T1000 (cell line): ENCODE measurements at regions not wholly inside any gene's neighbourhood (a gene's known extent, or its start where the extent isn't known, plus 50 kb on each side); places are given as distances from the start of the nearest gene placed in this dataset.
"Not testable (repeated sequence)": the region's sequence is repeated elsewhere in the genome, so short reads cannot be mapped to it uniquely, and the experiment has no call there.

Experiments
- DNase-seq: peaks from one replicate; lab custom pipeline; 2025; ENCODE audit warnings: mixed read lengths; lab: John Stamatoyannopoulos, UW

DNA sequence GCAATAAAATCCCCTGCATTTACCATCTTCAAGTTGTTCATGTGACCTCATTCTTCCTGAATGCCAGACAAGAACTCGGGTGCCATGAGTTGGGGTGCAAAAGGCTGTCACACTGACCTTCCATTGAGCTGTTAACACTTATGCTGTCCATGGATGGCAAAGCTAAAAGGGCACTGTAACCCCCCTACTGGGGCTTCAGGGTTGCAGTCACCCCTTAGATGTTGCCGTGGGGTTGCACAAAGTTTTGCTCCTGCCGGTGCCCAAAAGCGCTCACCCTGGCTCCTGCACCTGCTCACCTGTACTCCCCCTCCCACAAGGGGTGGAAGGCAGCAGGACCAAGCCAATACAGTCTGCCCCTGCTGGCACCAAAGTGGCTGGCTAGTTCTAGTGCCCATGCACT, 208.2 kb downstream of the RHOU start:
- no peak for DNase-seq

GRCh38 chr1:228944296-228944695, 209.0 kb downstream of the RHOU start:
- no peak for DNase-seq

DNA sequence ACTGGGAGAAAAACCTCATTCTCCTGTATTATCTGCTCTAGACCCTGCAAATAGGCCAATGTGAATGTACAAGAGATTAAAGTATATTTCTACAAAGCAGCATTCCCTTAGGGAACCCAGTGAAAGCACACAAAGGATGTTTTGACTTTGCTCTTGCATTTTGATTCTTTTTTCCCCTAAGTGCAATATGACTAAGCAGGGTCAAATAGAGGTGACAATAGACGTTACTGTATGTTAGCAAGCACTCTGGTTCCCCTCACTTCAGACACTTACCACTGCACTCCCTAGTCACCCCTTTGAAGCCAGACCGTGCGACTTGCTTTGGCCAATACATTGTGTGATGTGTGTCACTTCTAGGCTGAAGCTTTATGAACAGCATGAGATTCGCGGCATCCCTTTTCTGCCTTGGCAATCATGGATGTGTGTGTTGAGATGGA, 209.7 kb downstream of the RHOU start:
- no peak for DNase-seq

DNA sequence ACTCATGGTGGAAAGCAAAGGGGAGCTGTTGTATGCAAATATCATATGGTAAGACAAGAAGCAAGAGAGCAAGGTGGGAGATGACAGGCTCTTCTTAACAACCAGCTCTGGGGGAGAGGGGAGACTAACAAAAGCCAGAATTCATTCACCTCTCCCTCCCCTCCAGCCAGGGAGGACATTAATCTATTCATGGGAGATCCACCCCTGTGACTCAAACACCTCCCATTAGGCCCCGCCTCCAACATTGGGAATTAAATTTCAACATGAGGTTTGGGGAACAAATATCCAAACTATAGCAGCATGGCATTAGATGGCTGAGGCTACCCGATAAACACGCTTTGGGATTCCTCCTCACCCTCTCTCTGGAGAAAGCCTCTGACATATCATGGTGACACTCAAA, 210.6 kb downstream of the RHOU start:
- no peak for DNase-seq

DNA sequence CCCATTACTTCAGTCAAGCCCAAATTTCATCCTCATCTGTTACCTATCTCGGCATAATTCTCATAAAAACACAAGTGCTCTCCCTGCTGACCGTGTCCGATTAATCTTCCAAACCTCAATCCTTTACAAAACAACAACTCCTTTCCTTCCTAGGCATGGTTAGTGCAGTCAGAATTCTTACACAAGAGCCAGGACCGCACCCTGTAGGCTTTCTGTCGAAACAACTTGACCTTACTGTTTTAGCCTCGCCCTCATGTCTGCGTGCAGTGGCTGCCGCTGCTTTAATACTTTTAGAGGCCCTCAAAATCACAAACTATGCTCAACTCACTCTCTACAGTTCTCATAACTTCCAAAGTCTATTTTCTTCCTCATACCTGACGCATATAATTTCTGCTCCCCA, 214.3 kb downstream of the RHOU start:
- DNase-seq, result not testable (repeated sequence)

DNA sequence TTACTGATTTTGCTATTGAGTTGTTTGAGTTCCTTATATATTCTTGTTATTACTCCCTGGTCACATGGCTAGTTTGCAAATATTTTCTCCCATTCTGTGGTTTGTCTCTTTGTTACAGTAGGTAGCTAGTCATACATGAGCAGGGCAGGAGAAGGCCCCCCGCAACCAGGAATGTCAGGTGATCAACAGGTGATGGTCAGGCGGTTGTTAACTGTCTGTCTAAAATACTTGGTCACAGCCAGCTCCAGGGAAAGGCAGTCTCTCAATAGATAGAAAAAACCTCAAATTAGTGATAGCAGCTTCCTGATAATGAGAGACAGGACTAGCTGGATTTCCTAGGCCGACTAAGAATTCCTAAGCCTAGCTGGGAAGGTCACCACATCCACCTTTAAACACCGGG, 217.9 kb downstream of the RHOU start:
- DNase-seq, result no peak

GRCh38 chr1:228953808-228954207, 218.5 kb downstream of the RHOU start:
- not testable (repeated sequence) for DNase-seq

GRCh38 chr1:228955691-228956090, 220.4 kb downstream of the RHOU start:
- DNase-seq, result no peak

GRCh38 chr1:228956864-228957263, 221.6 kb downstream of the RHOU start:
- no peak for DNase-seq

DNA sequence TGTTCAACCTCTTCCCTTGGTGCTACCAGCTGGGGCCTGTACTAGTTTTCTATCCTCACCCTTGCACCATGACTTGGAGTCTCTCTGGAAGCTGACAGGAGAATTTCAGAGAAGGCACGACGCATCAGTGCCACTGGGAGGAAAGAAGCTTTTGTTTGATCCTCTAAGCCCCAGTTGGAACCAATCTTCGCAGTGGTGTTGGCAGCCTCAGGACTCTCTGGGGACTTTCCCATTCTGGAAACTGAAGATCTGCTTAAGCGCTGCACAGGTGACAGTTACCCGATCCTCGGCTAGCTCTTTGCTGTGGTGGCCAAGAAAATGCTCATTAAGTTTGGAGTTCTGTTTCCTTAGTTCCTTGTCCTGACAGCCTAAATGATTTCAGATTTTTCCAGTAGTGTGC, 222.3 kb downstream of the RHOU start:
- DNase-seq, result no peak

GRCh38 chr1:228958121-228958520, 222.8 kb downstream of the RHOU start:
- no peak for DNase-seq

GRCh38 chr1:228958741-228959140, 223.5 kb downstream of the RHOU start:
- DNase-seq, result no peak

DNA sequence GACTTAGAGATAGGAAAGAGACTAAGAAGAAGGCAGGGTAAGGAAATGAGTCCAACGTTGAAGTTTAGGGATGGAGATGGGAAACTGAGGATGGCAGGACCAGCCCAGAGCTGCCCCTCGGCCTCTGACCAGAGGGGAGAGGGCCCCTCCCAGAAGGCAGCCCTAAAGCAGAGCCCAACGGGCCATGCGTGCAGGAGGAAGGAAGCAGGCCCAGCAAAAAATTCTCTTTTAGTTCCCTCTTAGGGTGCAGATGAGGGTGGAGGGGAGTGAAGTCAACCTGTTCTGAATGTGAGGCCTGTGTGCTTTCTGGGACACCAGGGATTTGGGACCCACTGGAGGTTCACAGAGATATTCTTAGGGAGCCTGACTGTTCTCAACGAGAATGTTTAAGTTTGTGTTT, 225.4 kb downstream of the RHOU start:
- DNase-seq, result no peak

- no peak for DNase-seq
Measured at GRCh38 chr1:228961511-228961910, 226.2 kb downstream of the RHOU start.

DNA sequence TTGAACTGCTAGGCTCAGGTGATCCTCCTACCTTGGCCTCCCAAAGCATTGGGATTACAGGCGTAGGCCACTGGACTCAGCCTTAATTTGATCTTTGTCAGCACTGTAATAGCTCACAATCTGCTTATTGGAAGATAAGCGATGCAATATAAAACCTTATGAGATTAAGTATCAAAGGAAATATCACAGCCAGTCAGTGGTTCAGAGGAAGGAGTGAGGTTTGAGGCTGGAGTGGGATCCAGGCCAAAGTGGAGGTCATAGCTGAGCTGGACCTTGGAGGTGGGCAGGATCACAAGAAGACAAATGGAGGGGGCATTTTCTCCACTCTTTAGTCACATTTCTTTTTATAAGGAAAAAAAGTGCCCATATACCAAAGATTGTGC, 228.5 kb downstream of the RHOU start:
- DNase-seq, result no peak

DNA sequence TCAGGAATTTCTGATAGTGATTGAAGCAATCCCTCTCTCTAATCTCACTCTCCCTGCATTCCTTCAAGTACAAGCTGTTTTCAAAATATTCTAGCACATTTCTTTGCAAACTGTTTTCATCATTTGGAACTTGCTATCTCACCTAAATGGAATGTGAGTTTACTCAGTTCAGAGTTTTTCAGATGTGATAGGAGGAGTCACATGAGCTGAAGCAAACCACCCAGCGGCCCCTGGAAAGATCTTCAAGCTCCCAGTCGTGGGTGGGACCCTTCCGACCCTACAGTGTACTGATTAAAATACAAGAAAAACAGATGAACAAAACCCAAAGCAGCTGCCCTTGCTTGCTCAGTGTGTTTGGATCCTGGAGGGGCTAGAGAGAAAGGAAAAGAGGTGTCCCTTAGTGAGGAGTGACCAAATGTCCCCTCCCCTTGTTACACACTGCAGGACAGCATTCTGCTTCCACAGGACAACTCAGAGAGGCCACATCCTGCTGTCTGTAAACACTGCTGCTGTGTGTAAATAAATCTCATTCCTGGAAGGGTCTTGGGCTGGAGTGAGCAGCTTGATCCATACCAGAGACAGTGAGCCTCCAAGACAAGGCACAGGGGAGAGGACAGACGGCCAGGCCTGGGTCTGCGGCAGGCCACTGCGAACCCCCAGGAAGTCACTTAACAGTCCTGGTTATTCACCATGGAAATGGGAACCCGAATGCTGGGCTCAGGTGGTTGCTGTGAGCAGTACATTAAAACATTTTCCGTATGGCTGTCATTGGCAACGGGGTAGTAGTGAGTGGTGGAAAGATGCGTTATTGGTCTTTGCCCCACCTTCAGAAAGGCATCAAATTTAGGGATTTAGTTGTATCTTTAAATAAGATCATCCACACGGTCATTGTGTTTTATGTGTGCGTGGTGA, 229.2 kb downstream of the RHOU start:
- DNase-seq, result no peak

DNA sequence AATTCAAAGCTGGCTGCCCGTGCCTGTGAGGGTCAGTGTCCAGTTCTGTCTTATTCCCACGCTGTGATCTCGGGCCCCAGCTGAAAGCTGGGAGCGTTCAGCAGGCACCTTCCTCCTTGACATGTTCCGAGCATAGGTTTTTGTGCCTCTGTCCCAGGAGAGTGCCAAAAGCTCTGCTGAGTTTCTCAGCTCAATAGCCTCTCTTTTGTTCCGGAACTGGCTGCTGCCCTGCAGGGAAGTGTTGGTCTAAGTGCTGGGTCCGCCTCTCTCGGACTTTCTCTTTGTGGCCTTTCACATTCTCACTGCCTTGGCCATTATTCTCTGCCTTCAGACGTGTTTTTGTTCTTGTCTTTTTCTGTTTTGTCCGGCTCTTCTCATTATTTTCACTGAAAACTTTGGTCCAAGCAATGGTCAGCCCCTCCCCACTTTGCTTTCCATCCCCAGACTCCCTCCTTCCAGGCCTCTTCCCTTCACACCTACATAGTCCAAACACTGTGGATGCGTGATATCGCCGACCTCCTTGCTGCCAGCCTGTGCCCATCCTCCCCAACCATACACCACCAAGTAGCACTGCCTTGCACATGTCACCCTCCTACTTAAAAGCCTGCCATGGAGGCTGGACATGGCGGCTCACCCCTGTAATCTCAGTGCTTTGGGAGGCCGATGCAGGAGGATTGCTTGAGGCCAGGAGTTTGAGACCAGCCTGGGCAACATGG, 233.8 kb downstream of the RHOU start:
- DNase-seq, result no peak

- DNase-seq, result no peak
Measured at GRCh38 chr1:228969953-228970800, 234.9 kb downstream of the RHOU start.

DNA sequence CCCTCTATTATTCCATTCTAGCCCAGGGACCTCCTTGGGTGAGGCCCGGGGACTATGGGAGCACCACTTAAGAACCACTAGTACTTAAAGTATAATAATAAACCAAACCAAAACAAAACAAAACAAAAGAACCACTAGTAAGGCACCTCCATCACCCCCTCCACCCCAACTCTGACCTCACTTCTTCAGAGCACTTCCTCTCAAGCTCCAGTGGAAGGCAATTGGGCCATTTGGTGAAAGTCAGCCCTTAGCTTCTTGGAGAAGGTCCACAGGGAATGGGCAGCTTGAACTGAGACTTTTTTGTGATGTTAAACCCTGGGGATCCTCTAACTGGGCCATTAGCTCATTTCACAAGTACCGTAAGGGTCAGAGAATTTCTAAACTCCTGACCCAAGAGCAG, 237.3 kb downstream of the RHOU start:
- DNase-seq, result no peak

GRCh38 chr1:228974273-228974672, 239.0 kb downstream of the RHOU start:
- no peak for DNase-seq

- DNase-seq, result no peak
Measured at GRCh38 chr1:228975238-228975907, 240.1 kb downstream of the RHOU start.

DNA sequence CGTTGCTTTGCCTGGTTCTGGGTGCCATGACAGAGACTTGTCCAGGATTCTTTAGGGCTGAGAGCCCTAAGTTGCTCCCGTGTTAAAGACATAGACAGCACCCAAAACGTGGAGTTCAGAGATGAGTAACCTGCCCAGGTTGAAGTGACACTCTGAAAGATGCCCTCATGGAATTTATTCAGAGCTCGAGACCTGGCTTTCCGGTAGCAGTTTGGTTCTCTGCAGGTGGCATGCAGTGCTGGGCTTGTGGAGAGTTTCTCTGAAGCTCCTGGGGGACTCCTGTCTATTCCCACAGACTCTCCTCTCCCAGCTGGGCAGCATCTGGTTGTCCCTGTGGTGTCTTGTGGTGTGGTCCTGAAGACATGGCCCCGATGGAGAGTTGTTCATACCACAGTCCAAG, 241.0 kb downstream of the RHOU start:
- DNase-seq, result no peak
